HG03457 (cell line): ENCODE measurements at regions not wholly inside any gene's neighbourhood (a gene's known extent, or its start where the extent isn't known, plus 50 kb on each side); places are given as distances from the start of the nearest gene placed in this dataset.

Experiments used
- ATAC-seq: cut with Tn5 transposase; IDR thresholded peaks from one replicate; pipeline ENCODE4 v1.9.1; 2021; ENCODE audit warnings: moderate number of reproducible peaks; ENCODE audit not compliant: unreplicated experiment

DNA sequence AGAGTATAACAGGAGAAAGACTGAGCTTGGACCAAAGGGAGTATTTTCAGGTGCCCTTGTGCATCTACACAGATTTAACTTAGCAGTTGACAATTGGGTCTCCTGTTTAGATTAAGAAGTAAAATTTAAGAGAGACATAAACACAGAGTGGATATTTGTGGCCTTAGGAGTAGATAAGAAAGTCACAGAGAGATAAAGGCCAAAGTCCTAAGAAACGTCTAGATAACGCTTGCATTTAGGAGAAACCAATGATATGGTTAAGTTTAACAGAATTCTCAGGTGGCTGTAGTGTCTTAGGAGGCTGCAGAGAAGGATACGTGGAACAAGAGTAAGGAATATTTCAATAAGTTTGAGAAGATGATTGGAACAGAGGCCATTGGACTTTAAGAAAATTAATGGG is 155.0 kb upstream of the DAB2 start:
- no peak for ATAC-seq

GRCh38 chr5:39578887-39579497 is 154.2 kb upstream of the DAB2 start:
- no peak for ATAC-seq

DNA sequence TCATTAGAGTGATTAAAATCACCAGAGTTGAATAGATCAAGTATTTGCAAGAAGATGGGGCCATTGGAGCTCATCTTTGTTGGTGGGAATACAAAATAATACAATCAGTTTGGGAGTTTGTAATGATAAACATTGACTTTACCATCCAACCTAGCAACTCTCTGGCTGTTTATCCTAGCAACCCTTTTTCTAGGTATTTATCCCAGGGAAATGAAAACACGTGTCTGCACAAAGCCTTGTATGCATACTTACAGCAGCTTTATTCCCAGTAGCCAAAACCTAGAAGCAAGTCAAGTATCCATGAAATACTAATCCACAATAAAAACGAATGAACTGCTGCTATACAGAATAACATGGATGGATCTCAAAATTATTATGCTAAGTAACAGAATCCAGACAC is 152.7 kb upstream of the DAB2 start:
- no peak for ATAC-seq

DNA sequence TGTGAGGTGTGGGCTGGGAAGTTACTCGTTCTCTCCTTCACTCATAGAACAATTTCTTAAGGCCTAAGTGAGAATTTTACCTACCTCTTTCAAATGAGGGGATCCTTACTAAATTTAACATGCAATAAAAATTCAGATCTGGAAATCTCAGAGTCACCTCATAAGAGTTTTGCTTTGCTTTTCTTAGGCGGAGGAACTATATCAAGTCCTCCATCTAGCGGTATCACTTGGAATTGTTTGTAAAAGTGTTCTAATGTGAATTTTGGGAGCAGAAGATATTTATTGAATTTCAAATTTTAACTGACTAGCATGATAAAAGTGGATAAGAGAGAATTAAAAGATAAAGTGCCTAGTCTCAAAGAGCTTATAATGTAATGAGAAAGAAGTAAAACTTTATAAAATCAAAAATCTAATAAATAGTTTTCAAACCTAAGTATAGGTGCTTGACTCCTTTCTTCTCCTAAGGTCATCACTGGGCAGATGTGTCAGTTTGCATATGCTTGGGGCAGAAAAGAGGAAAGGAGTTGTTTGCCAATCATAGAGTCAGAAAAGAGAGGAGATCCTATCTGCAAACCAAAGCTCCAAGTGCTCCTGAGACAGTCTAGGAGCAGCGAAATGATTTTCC is 145.7 kb upstream of the DAB2 start:
- no peak for ATAC-seq

DNA sequence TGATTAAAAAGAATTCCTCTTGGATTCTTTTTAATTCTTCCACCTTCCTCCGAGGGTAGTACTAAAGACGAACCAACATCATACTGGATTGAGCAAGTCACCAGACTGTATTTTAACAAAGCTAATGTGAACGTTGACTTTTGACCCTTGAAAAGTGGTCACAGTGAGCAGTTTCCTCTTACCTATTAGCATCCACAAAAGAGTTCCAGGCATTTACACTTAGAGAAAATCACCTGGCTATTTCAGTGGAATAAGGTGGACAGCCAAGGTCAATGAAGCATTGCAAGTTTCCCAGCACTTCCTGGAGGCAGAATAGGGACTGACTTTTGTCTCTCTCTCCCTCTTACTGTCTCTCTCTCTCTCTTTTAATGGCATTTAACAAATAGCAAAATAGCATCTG is 145.1 kb upstream of the DAB2 start:
- ATAC-seq: no peak

DNA sequence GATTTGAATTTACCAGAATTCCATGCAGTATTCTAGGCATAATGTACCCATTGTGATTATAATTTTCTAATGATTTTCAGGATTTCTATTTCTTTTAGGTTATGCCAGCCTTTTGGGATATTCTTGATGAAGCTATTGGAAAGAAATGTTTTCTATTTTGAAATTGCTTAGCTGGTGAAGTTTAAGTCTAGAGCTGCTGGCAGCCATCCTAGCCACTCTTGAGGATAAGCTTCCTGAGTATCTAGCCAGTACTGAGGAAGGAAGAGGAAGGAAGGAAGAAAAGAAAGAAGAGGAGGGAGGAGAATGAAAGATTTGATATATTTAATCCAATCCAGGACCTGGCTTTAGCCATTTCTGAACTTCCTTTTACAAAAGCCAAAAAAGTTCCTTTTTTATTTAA is 142.1 kb upstream of the DAB2 start:
- no peak for ATAC-seq

GRCh38 chr5:39566029-39566428 is 141.2 kb upstream of the DAB2 start:
- ATAC-seq: no peak

- ATAC-seq: no peak
These were observed 136.6 kb upstream of the DAB2 start for GRCh38 chr5:39561421-39561820.

GRCh38 chr5:39560726-39561125 is 135.9 kb upstream of the DAB2 start:
- ATAC-seq: no peak

GRCh38 chr5:39559923-39560322 is 135.1 kb upstream of the DAB2 start:
- ATAC-seq: no peak

DNA sequence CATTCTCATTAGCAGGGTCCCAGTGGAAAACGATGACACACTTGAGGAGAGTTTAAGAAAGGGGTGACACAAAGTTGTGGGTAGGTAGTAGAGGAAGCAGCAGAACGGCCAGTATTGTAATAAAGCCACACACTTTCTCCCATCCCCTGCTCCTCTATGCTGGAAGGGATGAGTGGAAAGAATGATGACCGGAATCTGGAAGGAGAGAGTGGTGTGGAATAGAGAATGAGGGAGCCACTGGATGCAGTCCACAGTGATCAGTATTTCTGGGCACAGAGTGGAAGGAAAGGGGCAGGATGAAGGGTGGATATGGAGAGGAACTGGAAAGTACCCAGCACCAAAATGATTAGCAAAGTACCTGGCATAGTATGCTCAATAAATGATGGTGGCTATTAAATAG is 133.8 kb upstream of the DAB2 start:
- no peak for ATAC-seq

GRCh38 chr5:39555788-39556187 is 131.0 kb upstream of the DAB2 start:
- no peak for ATAC-seq

DNA sequence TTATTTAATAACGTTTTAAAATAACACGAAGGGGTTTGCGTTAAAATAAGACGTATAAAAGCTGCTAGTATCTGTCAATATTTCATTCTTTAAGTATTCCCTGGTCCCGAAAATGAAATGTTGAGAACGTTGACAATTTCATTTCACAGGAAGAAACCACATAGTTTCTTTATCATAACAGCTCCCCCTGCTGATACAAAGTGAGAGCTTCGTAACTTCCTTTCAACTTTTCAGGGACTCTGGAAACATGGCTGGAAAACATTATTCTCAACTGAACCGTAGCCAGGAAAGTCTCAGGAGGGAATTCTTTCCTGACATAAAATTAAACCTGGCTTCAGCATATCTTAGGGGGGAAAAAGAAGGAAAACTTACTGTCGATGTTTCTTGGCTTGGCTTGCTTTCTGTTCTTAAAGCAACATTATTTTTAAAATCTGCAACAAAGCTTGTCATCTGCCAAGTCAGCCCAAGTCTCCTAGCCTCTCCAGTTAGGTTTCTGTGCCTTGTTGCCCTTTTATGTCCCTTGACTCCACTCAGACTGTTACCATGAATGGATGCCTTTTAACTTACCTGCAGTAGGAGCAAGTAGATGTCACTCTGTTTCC is 122.9 kb upstream of the DAB2 start:
- ATAC-seq: no peak

- ATAC-seq: no peak
These were observed 120.2 kb upstream of the DAB2 start for GRCh38 chr5:39544941-39545340.

GRCh38 chr5:39543335-39543734 is 118.6 kb upstream of the DAB2 start:
- ATAC-seq: no peak

DNA sequence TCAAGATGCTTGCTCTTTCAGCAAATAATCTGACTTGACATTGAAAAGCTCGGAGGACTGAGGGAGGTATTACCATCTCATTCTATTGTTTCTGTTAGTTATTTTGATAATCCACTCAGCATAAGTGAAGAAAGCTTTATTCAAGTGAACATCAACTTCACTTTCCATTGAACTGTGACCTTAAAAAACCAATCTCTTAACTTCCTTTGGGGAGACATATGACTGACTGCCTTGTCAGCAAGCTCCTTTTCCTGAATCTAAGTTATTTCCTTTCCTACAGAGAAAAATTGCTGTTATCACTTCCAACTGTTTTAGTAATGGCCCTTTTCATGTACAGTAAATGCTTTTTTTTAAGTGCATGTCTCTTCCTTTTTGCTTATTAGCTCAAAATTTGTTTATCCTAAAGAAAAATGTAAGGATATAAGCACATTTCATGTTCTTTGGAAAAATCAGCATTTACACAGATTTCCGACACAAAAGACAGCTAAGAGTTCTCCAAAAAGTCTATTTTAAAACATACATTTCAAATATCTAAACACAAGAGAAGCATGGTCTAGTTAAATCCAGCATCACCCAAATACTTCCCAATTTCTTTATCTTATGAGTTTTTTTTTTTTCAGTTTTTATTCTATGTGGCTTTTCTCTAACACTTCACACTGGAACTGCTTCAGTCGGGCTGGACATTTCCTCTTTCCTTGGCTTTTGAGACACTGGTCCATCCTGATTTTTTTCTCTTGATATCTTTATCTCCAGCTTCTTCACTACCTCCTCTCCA is 117.9 kb upstream of the DAB2 start:
- no peak for ATAC-seq

DNA sequence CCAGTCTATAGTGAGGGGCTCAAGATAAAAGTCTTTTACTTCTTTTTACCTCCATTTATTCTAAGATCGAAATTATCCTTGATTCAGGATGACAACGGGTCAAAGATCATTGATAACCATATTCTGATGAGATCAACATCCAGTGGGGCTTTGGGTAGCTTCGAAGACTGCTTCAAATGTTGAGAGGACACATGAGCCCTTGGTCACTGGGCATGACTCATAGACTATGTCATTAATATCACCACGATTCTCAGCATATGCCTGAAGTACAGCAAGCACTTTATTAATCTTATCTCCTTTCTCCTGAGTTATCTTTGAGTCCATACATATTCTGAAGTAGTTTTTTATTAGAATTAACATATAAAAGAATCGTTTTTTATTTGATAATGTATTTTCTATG is 117.1 kb upstream of the DAB2 start:
- ATAC-seq: no peak

DNA sequence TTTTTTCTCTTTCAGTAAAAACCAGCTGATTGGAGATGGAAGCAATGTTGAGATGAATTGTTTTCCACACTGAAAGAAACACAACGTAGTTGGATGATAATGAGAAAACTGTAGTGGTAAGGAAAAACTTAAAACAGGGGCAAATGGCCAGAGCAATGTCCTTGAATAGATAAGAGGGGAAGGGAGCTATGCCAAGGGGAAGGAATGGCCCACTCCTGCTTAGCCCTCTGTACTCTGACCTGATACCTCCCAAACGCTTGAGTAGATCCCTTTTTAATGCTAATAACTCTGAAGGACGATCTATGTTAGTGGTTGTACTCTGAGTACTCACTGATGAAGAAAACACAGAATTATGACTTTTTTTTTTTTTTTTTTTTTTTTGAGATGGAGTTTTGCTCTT is 114.7 kb upstream of the DAB2 start:
- ATAC-seq: no peak

GRCh38 chr5:39534690-39535089 is 109.9 kb upstream of the DAB2 start:
- ATAC-seq: no peak

DNA sequence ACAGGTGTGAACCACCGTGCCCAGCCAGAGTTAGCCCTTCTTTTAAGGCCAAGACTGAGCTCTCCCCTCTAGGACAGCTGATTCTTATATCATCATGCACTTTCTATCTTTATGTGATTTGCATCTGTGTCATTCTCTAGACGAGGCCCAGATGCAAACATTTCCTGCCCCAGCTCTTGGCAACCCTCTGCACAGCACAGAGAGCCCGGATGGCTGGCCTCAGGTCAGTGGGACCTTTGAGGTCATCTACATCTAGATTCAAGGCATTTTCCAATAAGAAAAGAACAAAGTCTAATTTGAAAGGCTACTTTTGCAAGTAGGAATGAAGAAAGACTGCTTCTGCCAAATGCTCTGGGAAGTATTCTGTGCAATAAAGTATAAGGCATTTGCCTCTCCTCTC is 109.0 kb upstream of the DAB2 start:
- ATAC-seq: no peak

GRCh38 chr5:39532511-39532910 is 107.7 kb upstream of the DAB2 start:
- no peak for ATAC-seq

DNA sequence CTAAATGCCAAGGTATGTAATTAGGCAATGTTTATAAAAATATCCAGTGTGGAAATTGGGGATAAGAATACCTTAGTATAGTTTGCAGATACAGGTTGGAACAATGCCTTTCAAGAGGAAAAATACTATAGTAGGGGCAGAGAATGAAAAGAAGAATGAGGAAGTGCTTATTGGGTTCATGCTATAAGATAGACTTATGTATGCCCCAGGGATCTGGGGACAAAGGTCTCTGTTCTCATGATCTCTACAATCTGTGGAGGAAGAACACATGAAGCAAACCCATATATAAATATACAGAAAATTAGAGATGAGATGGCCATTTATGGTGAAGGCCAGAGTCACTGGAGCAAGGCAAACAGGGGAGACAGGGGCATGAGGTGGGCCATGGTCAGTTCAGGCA is 106.5 kb upstream of the DAB2 start:
- ATAC-seq: no peak
